AG04450 (cell line): ENCODE measurements at regions not wholly inside any gene's neighbourhood (a gene's known extent, or its start where the extent isn't known, plus 50 kb on each side); places are given as distances from the start of the nearest gene placed in this dataset. TPM values are rescaled to one million over a fixed set of nuclear protein-coding genes. Genes with fewer than 3 reads are reported as not detected.
"Not testable (repeated sequence)": the region's sequence is repeated elsewhere in the genome, so short reads cannot be mapped to it uniquely, and the experiment has no call there.

ENCODE experiments used
- CTCF ChIA-PET: fragments of 300-600, 350-600 bp; formaldehyde crosslinking; extraction: SDS; loops from one replicate; lab custom pipeline; 2022; ENCODE audit warnings: antibody characterized with exemption, inconsistent platforms; lab: Charles Lee
- POLR2A ChIA-PET: fragments of 350-600 bp; formaldehyde crosslinking; extraction: SDS; loops from one replicate; lab custom pipeline; 2021; ENCODE audit warnings: antibody characterized with exemption, inconsistent platforms; lab: Yijun Ruan, JAX
- DNase-seq: peaks from one replicate; pipeline ENCODE4 v3.0.0-alpha.2; 2011; ENCODE audit warnings: low read depth, low spot score
- H3K27ac ChIP-seq: one replicate; pipeline ENCODE4 v1.5.1; 2012; ENCODE audit warnings: low read depth, low read length, control low read depth
- H3K27me3 ChIP-seq: one replicate; pipeline ENCODE4 v1.6.0; 2012; ENCODE audit warnings: low read length; ENCODE audit not compliant: control insufficient read depth, insufficient read depth
- H3K4me3 ChIP-seq: 2 replicates; pipeline ENCODE4 v1.5.1; 2011; ENCODE audit warnings: mild to moderate bottlenecking, low read depth, low read length, control low read depth
- H3K9me3 ChIP-seq: 2 replicates; pipeline ENCODE4 v1.5.1; 2012; ENCODE audit warnings: low read length; ENCODE audit not compliant: control insufficient read depth, insufficient read depth
- small RNA-seq: library from RNA; depleted of rRNA; stranded (forward); fragments of <200 nt; gene quantifications from one replicate; pipeline ENCODE3, GENCODE V24; 2012; ENCODE audit warnings: low read depth; ENCODE audit not compliant: insufficient read length

- H3K4me3 ChIP-seq, H3K9me3 ChIP-seq, POLR2A ChIA-PET, H3K27me3 ChIP-seq, DNase-seq, H3K27ac ChIP-seq: not testable (repeated sequence)
- CTCF ChIA-PET, result interaction anchor here (0.7 kb wide), 1 partner anchor 223 kb away, joined by 3 read pairs; no protein-coding TSS in a partner anchor
Observed at GRCh38 chr16:70048083-70048482, 66.0 kb upstream of the PDPR start.

DNA sequence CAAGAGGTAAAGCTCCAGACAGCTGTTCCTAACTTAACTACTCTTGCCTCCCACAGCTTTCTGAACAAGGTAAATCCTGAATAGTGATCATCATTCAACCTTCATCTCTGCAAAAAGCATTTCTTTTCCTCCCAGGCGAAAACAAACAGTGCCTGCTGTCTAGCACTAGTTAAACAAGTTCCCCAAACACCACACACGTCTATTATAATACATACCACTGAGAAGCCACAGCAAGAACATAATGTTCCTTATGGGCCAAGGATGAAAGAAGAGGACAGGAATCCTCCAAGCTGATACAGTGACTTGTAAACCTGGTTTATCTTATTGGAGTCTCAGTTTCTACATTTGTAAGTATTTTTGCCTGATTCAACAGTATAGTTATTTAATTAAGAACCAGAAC, 56.1 kb upstream of the PDPR start:
- DNase-seq, H3K9me3 ChIP-seq, H3K27ac ChIP-seq, H3K4me3 ChIP-seq, H3K27me3 ChIP-seq, POLR2A ChIA-PET, CTCF ChIA-PET: not testable (repeated sequence)

GRCh38 chr16:70059429-70059828, 54.7 kb upstream of the PDPR start:
- H3K27me3 ChIP-seq, CTCF ChIA-PET, H3K27ac ChIP-seq, H3K4me3 ChIP-seq, H3K9me3 ChIP-seq, DNase-seq, POLR2A ChIA-PET: not testable (repeated sequence)

- DNase-seq, CTCF ChIA-PET, H3K27me3 ChIP-seq, H3K4me3 ChIP-seq, H3K27ac ChIP-seq, H3K9me3 ChIP-seq, POLR2A ChIA-PET: not testable (repeated sequence)
Observed at GRCh38 chr16:70060521-70061027, 53.6 kb upstream of the PDPR start.

DNA sequence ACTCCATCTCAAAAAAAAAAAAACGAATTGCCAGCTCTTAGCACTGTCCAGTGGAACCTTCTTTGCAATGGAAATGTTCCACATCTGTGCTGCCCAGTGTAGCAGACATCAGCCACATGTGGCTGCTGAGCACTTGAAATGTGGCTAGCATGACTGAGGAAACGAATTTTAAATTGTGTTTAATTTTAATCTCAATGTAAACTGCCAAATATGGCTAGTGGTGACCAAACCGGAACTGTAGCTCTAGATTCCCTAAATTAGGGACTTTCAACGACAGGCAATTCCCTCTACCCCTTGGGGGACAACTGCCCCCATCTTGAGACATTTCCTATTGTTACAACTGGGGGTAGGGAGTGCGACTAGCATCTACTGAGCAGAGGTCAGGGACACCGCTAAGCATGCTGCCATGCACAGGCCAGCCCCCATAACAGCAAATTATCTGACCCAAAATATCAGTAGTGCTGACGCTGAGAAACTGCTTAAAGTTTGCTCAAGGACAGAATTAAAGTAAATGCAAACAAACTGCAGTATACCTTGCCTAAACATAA, 52.4 kb upstream of the PDPR start:
- H3K27me3 ChIP-seq, H3K27ac ChIP-seq, H3K9me3 ChIP-seq, POLR2A ChIA-PET, DNase-seq, H3K4me3 ChIP-seq, CTCF ChIA-PET: not testable (repeated sequence)

- CTCF ChIA-PET, POLR2A ChIA-PET, H3K27me3 ChIP-seq, H3K27ac ChIP-seq, DNase-seq, H3K9me3 ChIP-seq, H3K4me3 ChIP-seq: not testable (repeated sequence)
Observed at GRCh38 chr16:70062947-70063346, 51.2 kb upstream of the PDPR start.

Small RNA genes in the stretch of these regions (small RNA-seq; reads per million reads assigned to genes)
- gene MIR1972-2, result not detected
